HG02852 (cell line): ENCODE measurements at regions not wholly inside any gene's neighbourhood (a gene's known extent, or its start where the extent isn't known, plus 50 kb on each side); places are given as distances from the start of the nearest gene placed in this dataset.

Experiments used
- ATAC-seq: cut with Tn5 transposase; IDR thresholded peaks from one replicate; pipeline ENCODE4 v1.9.1; 2021; ENCODE audit warnings: mild to moderate bottlenecking, moderate library complexity; ENCODE audit not compliant: unreplicated experiment

DNA sequence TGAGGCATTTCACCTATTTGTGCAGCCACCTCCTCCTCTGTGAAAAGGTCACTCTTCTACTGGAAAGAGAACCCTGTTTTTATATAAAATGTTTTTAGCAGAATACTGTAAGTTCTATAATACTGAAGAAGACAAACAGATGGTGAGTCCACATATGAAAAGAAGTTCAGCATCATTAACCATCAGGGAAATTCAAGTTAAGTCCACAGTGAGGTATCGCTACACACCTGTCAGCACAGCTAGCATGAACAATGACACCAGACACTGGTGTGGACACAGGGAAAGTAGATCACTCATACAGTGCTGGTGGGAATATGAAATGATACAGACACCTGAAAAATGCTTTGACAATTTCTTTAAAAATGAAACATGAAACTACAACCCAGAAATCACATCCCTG is 133.0 kb downstream of the MAD2L1 start:
- no peak for ATAC-seq

DNA sequence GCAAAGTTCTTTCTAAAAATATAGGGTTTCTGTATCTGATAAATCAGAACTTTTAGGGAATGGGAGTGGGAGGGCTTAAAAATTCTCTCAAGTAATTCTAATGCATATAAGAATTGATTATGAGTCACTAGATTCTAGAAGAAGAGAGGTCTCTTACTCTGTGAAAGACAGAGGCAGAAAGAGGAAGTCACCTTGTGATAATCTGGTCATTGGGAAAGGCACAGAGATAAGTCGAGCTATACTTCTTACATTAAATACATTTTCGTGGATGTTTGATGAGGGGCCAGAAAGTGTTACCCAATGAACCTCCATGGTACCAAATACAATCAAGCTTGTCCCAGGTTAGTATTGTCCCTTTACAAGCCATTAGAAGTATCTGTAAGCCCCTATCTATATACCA is 134.4 kb downstream of the MAD2L1 start:
- no peak for ATAC-seq

DNA sequence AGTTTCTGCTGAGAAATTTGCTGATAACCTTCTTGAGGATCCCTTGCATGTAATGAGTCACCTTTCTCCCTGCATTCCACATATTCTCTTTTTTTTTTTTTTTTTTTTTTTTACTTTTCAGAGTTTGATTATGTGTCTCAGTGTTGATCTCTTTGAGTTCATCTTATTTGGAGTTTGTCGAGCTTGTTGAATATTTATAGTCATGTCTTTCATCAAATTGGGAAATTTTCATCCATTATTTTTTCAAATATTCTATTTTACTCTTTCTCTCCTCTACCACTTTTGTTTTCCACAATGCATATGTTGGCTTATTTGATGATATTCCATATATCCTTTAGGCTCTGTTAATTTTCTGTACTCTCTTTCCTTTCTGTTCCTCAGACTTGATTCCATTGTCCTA is 136.1 kb downstream of the MAD2L1 start:
- ATAC-seq: no peak

DNA sequence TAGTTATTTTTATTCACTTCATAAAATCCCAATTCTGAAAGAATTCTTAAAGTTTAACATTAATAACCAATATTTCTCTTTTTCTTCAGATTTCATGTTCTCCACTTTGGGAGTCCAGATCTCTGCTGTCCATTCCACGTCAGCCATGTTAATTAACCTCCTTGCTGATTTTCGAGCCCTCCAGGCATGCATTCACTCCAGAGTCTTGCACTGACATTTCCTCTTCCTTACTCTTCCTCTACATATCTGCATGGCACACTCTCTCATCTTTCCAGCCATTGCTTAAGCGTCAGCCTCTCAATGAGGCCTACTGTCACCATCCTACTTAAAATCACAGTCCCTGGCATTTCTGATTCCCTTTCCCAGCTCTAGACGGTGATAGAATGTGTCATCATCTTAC is 144.8 kb downstream of the MAD2L1 start:
- ATAC-seq: no peak

DNA sequence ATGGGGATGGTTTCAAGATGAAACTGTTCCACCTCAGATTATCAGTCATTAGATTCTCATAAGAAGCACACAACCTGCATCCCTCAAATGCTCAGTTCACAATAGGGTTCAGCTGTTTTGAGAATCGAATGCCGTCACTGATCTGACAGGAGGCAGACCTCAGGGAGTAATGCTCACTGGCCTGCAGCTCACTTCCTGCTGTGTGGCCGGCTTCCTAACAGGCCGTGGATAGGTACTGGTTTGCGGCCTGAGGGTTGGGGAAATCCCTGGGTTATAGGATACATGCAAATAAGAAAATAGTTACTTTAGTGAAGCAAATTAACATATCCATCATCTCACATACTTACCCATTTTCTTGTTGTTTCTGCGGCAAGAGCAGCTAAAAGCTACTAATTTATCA is 160.4 kb downstream of the MAD2L1 start:
- no peak for ATAC-seq

DNA sequence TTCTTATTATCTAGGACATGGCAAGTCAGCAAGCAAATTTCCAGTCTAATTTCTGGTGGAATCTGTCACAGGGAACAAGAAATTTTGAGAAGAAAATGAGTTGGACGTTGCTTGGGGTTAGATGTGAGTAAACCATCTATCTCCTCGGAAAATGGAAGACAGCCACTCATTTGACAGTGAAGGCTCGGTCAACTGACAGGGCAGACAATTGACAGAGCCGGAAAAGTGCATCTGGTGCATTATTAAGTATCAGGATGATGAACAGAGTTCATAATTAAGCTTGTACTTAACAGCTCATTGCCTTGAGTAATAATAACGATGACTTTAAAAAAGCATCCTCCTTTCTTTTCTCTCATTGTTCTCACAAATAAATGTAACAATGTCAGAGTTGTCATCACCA is 168.4 kb downstream of the MAD2L1 start:
- no peak for ATAC-seq

DNA sequence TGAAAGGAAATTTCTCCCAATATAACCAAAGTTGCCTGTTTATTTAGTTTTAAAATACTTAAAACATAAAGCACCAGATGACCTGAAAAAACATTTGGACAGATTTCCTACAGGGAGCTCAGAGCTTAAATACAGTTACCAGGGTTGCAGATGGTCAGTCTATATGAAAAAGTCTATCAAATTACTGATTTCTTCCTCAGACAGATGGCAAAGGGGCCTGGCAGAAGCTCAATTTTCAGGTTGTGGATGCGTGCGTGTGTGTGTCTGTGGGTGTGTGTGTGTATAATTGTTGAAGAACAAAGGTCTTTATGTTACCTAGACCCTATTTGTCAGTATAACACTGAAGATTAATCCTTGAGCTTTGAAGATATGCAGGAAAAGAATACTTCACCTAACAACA is 169.4 kb downstream of the MAD2L1 start:
- no peak for ATAC-seq

DNA sequence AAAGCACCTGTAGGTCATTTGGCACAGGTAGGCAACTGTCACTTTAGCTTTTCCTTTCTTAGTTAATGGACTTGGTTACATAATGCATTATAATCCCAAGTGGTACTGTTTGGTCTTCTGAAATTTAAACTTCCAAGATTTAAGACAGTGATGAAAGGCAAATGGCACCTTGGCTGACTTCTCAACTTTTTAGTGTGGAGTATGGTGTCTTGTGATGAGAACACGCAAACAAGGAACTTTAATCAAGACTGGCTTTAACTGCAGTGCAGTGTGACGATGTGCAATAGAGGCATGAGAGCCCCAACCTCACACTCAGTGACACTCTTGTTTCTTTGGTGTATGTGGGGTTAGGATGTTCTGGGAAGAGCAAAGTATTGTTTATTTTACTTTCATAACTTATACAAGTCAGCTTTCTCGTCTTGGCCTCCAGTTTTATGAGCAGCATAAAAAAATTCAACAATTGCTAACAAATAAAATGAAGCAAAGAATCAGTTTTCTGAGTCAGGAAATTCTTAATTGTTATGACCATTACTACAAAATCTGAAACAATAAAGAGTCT is 171.9 kb downstream of the MAD2L1 start:
- no peak for ATAC-seq

DNA sequence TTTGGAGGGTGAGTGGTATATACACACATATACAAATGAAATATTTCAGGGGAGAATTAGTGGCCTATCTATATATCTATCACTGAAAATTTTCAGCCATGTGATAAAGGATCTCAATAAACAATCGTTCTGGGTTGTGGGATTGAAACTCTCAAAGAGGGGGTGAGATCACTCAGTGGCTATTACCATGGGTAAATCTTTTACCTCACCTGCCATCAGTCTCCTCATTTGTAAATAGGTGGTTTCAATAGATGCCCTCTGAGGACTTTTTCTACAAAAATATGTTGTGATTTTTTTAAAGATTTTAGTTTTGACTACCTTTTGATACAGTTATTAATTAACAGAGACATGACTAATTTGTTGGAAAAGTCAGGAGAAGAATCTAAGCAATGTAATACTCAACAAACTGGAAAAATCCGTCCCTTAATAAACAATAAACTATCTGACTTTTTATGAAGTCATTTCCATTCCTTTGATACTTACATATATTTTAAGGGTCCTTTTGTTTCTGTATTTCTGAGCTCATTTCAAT is 192.8 kb downstream of the MAD2L1 start:
- no peak for ATAC-seq

DNA sequence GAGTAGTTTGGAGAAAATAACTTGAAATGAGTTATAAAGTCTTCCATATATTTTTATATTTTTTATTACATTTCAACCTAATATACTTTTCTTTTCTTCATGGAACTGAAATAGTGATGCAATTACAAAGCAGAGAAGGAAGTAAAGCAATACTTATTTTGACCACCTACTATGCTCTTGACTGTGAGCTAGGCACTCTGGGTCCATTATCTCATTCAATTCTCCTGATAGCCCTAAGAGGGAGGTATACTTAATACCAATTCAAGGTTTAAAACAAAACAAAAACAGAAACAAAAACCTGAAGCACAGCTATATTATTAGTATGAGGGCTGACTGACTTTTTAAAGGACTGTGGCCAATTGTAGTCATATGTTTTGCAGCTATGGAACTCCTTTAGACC is 193.5 kb downstream of the MAD2L1 start:
- no peak for ATAC-seq

DNA sequence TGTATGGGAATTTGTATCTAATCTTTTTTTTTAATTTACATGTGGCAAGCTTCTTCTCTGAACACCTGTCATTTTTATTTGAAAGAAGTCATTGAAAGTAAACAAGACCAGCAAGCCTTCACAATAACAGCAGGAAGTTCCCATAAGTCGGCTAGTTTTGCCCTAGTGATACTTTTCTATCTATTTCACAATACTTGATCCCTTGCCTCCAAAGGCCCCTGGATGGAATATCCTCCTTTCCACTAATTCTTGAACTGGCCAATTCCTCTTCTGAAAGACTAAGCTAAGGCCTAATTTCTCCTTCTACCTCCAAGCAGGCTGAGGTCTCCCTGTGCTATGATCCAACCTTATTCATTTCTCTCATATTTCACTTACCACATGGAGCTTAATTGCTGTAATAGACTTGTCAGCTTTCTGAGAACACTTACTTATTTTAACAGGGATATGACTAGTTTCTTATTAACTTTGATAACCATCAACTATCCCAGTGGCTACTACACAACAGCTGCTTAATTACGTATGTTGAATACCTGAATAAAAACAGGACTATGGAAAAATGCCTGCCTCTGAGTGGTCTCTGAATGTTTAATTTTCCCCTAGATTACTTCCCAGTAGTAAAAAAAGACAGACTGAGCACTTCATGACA is 194.2 kb downstream of the MAD2L1 start:
- no peak for ATAC-seq

DNA sequence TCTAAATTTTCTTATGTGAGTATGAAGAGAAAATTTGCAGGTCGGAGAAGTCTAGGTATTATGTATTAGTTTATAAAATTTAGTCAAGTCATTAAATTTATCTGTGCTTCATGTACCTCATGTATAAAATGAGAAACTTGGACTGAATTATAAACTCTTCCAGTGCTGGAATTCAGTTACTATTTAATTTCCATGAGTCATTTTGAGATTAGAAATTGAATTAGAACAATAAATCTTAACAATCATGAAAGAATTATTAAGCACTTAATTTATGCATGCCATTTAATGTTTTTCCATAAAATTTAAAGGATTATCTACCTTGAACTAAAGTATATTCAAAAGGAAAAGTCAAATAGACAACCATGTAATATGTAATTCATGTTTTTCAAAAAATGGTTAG is 195.8 kb downstream of the MAD2L1 start:
- ATAC-seq: no peak

DNA sequence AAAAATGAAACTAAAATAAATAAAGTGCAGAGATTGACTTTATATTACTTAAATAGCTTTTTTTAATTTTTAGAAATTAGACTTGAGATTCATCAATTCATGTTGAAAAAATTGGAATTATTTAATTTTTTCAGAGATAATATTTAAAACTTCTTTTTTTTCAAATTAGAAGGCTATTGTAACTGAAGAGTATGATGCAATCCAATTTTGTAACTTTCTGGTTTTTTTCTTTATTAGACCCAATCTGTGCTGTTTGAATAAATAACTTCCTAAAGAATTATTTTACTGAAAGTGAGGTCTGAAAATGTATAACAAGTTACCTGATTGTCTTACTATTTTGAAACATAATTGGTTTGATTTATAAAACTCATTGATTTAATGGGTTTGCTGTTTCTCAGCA is 200.9 kb downstream of the MAD2L1 start:
- ATAC-seq: no peak

DNA sequence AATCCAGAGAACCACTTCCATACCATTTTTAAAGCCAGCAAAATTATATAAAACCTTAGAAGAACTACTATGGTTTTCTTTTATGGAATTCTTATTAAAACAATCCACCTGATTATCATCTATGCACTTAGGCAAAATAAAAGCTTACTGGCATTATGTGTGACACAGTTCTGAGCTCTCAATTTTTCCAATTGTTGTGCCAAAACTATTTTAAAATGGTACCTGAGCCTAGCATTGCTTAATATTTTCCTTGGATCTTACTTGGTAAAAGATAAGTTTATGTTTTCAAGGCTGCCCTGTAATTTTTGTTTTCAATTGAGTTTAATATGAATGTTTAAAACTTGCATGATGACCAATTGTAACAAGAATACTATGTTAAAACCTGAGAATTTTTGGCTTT is 201.3 kb downstream of the MAD2L1 start:
- ATAC-seq: no peak

DNA sequence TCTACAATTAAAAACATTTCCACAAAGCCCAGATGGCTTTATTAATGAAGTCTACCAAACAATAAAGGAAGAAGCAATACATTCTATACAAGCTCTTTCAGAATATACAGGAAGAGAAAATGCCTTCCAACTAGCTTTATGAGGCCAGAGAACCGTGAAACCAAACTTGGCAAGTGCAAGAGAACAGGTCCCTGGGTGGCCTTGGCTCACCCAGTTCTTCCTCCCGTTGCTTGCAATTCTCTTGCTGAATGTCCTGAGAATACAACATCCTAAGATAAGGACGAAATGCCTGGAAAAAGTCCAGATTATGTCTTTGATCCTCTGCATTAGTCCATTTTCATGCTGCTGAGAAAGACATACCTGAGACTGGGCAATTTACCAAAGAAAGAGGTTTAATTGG is 204.9 kb downstream of the MAD2L1 start:
- no peak for ATAC-seq

DNA sequence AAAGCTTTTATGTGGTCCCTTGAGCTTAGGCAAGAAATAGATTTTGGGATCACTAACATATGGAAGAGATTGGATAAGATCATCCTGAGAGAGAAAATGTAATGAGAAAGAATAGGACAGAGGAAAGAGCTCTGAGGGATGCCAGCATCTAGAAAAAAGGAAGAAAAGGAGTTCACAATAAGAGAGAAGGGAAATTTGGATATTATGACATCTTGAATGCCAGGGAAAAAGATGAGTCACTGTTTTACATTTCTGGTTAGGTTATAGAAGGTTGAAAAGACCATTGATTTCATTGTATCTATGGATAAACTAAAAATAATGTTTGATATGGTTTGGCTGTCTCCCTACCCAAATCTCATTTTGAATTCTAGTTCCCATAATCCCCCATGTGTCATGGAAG is 208.5 kb downstream of the MAD2L1 start:
- ATAC-seq: no peak

DNA sequence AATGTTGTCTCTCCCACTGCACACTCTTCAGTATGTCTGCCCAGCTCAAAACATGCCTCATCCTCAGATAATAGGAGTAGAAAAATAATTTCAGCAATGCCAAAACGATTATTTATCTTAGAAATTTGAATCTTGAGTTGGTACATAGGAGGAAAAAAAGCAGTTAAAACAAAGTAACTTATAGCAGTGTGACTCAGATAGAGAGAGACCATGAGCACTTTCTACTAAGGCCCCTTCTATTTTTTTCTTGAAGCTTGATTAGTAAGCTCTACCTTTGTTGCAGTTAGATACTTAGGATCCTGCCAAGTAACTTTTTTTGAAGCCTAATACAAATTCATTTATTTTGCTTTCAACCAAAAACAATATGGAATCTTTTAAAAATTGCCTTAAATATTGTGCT is 212.3 kb downstream of the MAD2L1 start:
- no peak for ATAC-seq

DNA sequence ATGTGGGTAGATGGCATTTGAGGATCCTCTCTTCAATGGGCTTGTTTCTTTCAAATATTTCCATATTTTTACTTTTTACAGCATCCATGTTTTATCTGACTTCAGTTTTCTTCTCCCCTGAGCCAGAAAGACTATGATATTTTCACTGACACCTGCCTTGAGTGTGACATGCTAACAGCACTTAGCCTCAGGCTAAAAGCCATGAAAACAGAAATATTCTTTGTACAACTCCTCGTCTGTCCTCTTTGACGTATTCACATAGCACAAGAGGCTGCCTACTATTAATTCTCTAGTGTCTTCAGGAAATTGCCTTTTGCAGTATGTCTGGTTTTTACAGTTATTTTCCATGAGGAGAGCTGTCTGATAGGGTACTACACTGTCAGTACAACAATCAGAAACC is 215.0 kb downstream of the MAD2L1 start:
- ATAC-seq: no peak

DNA sequence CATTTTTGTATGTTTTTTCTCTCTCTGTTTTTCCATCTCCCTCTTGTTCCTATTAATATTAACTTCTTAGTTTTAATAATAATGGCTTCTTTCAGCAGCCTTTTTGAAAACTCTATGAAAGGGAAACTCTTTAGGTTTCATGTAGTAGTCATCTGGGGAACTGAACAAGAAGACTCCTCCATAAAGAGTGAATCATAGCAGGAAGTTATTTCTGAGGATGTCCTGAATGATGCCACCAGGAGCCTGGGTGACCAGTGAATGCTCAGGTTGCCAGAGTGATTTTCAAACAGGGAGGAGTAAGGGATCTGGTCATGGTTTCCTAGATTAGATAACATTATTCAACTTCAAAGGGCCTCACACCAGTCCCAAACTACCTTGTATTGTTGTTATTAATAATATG is 212.8 kb upstream of the PDE5A start:
- no peak for ATAC-seq

DNA sequence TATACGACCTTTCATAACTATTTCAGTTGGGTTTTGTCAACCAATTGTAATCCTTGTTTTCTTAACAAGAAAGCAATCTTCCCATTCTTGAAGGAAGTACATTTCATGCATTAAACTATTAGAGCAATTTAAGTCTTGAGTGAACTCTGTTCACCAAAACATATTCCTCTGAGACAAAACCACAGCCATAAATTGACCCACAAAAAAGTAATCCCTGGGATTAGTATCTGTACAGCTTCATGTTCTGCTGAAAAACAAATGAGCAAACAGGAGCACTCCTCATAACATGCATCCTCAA is 207.0 kb upstream of the PDE5A start:
- ATAC-seq: no peak

DNA sequence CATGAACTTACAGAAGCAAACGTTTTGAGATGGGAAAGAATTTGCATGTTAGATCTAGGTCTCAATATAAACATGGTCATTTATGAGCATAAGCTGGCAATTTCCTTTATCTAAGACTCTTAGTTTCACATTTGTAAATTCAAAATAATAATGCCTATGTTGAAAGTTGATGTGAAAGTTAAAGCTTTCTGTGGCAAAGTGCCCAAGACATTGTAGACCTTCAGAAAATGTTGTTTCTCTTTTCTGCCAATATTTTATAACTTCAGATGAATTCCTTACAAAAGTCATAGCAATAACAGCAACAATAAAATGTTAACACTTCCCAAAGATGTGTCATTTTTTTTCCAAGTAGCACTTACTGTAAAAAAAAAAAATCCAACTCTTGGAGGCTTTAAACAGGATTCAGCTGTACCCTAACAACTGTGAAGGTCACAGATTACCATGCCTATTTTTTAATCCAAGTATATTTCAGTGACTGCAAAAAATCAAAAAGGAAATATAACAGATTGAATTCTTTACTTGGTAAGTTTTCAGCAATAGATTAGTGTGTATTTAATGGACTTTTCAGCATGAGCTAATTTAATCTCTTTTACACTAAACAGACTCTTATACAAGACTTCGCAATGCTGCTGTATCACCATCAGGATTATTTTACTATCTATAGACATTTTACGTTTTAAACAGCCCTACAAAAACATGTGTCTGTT is 206.5 kb upstream of the PDE5A start:
- no peak for ATAC-seq

DNA sequence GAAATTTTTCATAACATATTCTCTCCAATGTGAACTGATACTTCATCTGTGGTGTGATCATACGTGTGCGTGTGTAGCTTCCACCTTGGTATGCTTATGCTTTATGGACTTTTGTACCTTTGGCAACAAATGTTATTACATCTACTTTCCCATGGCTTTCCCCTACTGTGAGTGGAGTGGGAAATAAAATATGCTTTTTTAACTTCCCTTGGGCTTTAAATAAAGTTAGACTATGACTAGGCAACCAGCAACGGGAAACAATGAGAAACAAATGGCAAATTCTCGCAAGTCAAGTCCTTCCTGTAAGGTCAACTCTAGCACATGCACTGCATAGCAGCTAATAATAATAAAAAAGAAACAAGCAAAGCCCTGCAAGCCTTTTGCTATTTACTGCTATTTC is 205.0 kb upstream of the PDE5A start:
- no peak for ATAC-seq

DNA sequence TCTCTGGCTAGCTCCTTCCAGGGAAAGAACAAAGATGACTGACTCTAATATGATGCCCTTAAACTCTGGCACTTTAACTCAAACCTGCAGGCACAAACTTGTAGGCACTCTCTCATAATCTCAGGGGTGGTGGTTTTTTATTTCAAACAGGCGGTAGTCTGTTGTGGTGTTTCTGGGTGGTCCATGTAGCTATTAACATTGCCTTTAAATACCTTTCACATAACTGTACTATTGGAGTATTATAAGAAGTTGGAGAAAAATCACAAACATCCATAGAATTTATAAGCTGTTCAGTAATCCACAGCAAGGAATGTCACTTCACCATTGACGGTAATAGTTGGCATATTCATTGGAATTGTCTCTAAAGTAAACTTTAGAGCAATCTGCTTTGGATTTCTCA is 204.2 kb upstream of the PDE5A start:
- ATAC-seq: no peak
